ENCODE measurements at regions not wholly inside any gene's neighbourhood (a gene's known extent, or its start where the extent isn't known, plus 50 kb on each side); places are given as distances from the start of the nearest gene placed in this dataset.

DNA sequence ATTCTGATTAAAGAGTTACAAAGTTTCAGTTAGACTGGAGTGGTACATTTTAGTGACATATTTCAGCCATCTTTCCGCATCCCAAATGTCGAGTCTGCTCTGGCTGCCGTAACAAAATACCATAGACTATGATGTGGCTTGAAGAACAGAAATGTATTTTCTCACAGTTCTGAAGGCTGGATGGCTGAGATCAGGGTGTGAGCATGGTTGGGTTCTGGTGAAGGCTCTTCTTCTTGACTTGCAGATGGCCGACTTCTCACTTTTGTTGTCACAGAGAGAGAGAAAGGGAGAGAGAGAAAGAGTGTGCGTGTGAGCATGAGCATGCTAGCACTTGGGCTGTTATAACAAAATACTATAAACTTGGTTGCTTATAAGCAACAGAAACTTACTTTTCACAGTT, 335.4 kb upstream of the RAG2 start:
- no peak for TF ChIP-seq POLR2AphosphoS5 (IDR thresholded peaks at IDR 0.05; ENCODE audit: low read depth)
- TF ChIP-seq, protein P1, sequence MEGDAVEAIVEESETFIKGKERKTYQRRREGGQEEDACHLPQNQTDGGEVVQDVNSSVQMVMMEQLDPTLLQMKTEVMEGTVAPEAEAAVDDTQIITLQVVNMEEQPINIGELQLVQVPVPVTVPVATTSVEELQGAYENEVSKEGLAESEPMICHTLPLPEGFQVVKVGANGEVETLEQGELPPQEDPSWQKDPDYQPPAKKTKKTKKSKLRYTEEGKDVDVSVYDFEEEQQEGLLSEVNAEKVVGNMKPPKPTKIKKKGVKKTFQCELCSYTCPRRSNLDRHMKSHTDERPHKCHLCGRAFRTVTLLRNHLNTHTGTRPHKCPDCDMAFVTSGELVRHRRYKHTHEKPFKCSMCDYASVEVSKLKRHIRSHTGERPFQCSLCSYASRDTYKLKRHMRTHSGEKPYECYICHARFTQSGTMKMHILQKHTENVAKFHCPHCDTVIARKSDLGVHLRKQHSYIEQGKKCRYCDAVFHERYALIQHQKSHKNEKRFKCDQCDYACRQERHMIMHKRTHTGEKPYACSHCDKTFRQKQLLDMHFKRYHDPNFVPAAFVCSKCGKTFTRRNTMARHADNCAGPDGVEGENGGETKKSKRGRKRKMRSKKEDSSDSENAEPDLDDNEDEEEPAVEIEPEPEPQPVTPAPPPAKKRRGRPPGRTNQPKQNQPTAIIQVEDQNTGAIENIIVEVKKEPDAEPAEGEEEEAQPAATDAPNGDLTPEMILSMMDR (IDR thresholded peaks at IDR 0.05; ENCODE audit: insufficient read depth, low read length): no peak

Measured in HL-60 (cell line).